GM21526 (cell line): ENCODE measurements at regions not wholly inside any gene's neighbourhood (a gene's known extent, or its start where the extent isn't known, plus 50 kb on each side); places are given as distances from the start of the nearest gene placed in this dataset.
"Not testable (repeated sequence)": the region's sequence is repeated elsewhere in the genome, so short reads cannot be mapped to it uniquely, and the experiment has no call there.

Experiments used
- ATAC-seq: cut with Tn5 transposase; IDR thresholded peaks from one replicate; pipeline ENCODE4 v1.9.1; 2021; ENCODE audit warnings: moderate library complexity; ENCODE audit not compliant: unreplicated experiment, low FRiP score

DNA sequence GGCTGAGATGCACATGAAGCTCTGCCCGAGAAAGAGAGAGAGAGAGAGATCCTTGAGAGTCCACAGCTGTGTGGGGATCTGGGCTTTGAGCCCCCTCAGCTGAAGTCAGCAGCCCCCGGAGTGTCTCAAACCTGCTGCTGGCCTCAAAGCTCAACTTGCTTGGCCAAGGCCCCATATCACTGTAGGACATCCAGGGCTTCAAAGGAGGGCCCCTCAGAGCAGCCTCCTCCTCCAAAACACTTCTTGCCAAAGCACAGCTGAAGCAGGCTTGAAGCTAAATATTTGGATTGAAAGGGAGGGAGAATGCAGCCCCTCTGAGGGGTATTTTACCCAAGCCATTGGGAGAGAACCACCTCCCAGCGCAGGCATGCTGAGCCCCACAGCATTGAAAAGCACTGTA, 357.6 kb downstream of the OSR1 start:
- no peak for ATAC-seq

DNA sequence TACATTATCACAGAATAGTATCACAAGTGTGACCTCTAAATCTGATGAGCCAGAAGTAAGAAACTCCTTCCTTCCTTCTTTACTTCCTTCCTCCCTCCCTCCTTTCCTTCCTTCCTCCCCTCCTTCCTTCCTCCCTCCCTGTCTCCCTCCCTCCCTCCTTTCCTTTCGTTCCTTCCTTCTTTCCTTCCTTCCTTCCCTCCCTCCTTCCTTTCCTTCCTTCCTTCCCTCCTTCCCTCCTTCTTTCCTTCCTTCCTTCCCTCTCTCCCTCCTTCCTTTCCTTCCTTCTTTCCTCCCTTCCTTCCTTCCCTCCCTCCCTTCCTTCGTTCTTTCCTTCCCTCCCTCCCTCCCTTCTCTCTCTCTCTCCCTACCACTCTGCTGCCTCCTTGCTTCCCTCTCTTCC, 359.2 kb downstream of the OSR1 start:
- no peak for ATAC-seq

DNA sequence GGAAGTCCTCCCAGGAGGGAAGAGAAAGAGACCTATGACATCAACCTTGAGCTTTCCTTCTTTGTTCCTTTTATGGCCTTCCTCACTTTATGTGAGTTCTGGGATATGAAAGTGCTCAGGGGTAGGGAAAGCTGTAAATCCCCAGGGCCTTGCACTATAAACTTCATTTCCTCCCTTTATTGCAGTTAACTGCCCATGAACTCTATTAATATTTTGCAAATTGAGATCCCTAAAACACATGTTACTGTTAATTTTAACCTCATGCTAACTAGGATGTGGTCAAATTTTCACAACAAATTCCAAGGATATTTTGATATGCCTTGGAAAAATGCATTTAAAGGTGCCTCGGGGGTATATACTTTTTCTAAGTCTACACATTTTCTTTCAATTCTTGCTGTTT, 359.9 kb downstream of the OSR1 start:
- no peak for ATAC-seq

DNA sequence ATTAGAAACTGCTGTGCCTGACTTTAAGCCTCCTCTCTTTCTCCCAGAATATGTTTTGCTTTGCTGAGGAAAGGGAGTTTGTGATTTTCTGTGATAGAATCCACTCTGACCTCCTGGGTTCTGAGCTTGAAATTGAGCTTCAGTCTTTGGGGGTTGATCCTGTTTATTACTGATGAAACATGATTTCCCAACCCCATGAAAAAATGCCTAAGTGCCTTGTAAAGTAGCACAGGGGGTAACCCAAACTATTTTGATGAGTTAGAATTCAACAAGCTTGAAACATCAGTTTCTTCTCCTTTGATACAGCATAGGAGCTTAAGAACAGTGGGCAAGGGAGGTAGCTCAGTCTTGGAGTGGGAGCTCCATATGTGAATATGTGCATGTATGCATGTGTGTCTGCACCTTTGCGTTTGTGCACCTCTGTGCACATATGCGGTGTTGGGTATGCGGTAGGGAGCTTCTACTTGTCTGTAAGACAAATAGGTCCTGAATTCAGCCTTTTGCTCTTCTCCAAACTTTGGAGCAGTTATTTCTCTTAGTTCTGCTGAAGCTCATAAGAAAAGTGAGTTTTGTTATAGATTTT, 364.6 kb downstream of the OSR1 start:
- ATAC-seq = no peak

DNA sequence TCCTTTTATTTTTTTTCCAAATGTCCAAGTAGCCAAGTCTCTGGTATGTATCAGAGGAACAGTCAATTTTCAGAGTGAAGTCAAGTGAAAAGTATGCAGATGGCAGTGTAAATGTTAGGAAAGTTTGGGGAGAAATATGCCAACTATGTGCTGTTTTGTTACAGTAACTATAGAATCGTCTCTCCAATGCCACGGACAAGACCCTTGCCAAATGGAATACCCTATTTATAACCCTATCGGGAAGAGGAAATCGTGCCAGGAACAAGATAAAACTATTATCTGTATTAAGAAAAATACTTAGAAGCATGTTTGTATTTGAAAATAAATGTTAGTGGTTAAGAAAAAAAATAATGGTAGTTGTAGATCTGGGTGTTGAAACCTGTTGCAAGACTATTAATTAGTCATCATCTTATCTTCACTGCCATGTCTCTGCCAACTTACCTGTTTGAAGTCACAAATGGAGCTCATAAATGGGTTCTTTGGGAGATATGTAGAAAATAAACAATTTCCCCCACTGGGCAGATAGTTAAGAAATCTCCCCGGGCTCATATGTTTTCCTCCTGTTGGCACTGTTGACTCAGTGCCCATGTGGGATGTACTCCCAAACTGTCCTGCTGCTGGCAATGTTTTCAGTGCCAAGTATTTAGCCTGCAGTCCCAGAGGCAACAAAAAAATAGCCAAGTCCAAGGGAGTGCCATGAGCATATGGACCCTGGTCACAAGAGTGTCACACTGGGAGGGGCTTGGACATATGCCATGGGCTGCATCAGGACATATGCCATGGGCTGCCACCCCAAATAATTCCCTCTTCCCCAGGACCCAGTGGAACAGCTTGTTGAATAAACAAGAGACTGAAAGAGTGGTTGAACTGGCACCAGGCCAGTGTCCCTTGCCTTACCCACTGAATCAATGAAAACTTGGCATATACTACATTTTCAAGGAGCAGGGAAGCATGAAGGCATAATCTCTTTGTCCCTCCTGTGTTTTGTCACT, 366.9 kb downstream of the OSR1 start:
- ATAC-seq = no peak

DNA sequence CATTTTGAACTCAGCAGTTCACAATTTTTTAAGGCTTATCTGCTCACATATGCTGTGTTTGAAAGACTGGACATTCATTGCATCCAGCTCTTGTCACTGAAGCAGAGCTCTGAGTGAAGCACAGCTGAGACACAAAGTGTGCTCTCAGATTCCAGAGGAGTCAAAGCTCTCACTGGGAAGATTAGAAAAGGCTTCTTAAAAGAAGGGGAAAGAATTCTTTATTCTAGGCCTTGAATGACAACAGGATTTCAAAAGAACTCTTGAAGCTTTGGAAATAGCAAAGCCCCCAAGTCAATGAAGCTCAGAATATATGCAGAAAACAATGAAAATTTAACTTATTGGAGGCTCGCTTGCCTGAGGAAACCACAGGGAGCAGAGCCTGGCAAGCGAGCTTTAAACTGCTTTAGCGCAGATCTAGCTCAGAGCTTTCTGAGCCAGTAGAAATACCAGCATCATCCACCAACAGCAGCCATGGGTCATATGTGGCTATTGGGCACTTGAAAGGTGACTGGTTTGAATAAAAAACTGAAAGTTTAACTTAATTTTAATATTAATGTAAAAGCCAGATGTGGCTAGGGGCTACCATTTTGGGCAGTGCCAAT, 369.7 kb downstream of the OSR1 start:
- no peak for ATAC-seq

DNA sequence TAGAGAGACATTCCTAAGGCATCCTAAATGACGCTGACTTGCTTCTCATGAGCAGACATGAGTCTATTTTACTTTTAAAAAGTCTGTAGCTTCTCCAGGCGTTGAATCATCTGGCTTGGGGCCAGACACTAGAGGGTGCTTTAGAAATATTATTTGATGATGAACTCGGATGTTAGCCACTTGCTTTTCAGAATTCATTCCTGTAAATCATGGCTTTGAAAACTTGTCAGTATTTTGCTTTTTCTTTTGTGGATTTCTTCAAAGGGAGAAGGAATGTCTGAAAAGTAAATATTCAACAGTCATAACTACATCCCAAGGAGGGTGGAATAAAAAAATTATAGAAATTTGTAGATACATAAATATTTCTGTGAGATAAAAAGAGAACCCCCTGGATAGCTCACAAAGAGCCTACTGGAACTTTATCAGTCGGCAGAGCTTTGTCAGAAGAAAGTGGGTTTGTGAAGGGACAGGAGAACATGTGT, 370.8 kb downstream of the OSR1 start:
- no peak for ATAC-seq

DNA sequence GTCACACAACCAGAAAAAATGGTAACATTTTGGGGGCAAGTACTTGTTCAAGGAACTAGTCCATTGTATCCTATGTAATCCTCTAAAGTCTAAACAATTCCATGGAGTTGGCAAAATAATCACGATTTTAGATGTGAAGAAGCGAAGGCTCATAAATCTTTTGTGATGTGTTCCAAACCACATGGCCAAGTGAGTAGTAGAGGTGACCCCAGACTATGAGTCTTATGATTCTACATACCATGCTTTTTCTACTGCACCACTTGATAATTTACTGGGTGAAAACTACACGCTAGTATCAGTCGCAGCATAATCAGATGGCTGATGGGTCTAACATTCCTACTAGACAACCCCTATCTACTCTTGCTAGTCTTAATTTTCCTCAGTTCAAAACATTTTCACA, 371.4 kb downstream of the OSR1 start:
- ATAC-seq = no peak

DNA sequence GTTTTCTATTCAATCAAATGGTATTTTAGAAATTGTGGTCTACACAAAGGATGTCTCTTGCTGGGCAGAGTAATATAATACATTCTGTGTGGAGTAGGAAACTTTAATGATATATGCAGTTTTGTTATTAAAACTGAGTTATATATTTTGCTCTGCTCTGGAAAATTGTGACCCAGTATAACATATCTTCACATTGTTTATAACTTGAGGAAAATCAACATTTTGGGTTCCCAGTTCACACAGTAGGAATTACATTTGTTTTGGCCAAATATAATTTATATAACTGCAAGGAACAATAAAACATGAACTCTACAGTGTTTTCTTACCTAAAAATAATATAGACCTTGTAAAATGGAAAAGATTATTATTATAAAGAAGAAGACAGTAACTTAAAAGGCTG, 372.4 kb downstream of the OSR1 start:
- no peak for ATAC-seq

DNA sequence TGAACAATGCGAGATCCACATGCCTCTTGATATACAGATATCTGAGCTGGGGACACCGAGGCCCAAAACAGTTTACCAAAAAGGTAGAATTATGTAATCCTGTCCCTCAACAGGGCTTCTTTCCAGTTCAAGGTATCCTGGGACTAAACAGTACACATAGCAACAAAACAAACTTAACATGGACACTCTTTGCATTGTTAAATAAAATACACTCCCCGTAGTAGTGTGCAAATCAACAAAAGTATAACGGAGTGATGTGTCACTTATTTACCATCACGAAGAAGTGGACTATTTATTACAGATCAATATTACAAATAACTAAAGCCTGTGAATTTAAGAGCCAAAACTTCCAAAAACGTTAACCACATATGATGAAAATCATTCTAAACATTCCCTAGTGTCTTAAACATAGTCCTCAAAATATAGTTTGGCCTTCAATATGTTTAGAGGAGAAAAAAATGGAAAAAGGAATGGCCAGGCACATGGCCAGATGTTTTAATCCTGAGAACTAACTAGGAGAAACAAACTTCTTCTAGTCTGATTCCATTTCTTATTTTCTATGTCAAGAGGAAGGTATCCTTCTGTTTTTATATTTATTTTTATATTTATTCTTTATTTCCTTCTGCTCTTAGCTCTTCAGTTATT, 377.5 kb downstream of the OSR1 start:
- ATAC-seq = no peak

DNA sequence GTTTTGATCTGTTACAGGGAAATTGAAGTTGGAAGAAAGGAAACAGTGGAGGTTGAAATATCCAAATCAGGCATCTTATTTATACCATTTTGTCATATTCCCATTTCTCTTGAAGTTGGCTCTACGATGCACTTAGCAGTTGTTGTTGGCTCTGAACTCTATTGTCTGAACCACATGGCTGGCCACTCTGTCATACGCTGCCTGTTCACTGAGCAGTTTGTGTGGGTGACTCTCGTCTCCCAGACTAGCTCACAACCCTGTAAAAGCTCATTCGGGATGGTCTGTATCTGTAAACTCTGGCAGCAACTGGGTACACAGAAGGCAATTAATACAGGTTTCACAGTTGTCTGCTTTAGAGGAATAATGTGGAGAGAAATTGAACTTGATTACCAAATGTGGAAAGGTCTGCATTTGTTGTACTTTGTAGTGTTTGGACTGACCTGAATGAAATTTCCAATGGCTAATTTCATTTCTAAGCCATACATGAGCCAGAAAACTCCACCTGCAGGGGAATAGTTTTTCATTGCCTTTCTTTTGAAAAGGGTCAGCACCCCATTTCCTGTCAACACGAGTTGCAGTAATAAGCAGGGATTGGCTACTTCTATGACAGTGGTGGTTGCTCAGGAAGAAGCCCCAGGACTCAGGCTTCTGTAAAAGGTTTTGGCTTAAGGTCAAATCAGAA, 378.2 kb downstream of the OSR1 start:
- no peak for ATAC-seq

DNA sequence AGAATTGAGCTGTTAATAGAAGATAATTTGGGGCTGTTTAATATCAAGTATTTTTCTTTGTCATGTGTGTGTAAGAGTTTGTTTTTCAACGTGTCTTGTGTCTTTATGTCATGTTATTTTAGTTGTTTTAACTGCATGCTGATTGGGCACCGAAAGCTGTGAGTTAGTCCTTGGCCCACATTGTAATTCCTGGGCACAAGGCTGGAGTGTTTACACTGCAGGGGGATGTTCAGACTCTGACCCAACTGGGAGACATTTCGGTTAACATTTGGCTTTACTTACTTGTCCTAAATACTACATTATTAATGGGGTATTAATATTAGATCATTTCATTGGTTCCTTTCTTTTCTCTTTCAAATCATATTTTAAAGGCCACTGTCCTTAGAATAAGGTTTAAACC, 381.0 kb downstream of the OSR1 start:
- no peak for ATAC-seq

DNA sequence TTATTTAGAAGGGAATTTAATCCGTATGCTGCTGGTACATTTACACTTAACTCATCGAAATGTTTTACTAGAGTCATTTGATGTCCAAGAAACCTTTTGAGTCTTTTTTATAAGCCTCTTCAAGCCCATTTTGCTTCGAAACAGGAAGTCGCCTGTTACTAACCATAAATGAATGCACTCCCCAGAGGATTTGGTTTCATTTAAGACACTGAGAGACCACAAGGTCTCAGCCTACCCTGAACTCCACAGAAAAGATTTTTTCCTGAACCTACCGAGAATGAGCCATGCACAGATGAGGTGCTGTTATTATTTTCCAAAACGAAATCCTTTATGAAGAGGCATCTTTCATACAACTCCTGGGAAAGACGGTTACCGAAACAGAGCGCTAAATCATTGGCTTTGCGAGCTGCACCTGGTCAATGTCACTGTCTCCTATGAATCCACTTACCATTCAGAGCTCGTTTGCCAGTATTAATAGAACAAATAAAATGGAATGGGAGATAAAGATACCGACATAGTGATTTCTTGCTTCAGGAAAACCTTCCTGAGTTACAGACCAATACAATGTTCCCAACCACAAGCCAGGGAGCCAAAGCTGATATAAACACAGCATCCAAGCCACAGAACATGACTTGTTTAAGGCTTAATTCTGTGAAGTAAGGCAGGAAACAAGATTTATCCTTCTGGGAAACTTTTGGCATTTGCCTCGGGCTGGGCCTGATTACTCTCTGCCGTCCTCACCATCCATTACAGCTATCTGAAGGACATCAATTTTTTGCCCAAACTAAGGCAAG, 382.1 kb downstream of the OSR1 start:
- peak; percentile 95 for ATAC-seq

DNA sequence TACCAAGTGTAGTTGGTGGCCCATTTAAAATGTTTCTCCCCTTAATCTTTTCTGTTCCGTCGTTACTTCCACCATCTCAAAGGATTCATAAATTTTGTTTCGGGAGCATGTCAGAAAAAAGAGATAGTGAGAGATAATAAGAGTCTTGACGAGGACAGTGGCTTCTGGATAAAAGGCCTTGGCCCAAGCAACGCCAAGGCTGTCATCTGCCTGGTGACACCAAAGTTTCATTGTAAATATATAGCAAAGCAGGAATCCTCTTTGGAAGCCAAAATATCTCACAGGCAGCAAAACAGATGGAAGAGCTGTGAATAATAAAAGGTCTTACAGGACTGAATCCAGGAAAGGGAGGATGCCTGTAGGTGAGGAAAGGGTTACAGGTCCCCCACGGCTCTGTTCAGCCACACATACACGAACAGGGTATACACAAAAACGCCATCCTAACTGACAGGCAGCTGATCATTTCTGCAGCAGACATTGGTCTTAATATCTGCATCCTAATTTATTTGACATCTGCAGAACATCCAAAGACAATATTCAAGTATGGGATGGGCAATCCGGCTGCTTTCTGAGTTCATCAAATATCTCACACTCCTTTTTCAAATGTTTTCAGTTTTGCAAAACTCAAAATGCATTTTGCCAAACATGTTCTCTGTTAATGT, 382.8 kb downstream of the OSR1 start:
- ATAC-seq = no peak

DNA sequence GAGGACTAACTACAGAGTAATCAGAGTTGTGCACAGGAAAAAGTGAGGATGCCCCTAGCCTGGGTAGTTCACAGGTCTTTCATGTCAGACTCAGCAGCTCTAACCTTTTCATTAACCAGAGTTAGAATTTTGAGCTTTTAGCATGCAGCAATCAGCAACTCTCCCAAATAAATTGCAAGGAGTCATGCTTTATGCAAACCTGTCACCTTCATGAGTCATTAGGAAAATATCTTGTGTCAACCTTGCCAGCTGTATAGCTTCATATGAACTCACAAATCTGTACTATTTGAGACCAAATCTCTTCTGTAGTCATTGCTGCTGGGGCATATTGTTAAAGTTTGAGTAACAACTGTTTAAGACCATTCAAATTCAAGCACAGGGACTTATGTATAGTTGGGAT, 382.3 kb upstream of the NT5C1B start:
- ATAC-seq = no peak

DNA sequence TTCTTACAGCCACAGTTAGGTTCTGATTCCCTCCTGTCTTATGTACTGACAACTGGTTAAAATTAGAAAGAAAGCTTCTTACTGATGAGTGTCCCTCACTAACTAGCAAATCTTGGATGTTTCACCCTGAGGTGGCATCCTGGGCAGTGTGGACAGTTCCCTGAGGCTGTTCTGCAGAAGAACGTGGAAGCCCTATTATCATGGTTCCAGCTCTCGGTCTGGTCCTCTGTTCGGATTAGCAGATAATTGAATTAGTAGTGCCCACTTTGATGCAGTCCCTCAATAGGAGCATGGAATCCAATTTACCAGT, 381.7 kb upstream of the NT5C1B start:
- no peak for ATAC-seq

DNA sequence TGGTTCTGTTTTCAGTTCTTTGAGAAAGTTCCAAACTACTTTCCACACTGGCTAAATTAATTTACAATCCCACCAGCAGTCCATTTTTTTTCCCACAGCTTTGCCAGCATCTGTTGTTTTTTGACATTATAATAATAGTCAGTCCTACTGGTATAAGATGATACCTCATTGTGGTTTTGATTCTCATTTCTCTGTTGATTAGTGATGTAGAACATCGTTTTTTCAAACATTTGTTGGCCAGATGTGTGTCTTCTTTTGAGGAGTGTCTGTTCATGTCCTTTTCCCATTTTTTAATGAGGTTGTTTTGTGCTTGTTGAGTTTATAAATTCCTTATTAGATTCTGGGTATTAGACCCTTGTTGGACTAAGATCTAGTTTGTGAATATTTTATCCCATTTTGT, 376.8 kb upstream of the NT5C1B start:
- ATAC-seq = no peak

DNA sequence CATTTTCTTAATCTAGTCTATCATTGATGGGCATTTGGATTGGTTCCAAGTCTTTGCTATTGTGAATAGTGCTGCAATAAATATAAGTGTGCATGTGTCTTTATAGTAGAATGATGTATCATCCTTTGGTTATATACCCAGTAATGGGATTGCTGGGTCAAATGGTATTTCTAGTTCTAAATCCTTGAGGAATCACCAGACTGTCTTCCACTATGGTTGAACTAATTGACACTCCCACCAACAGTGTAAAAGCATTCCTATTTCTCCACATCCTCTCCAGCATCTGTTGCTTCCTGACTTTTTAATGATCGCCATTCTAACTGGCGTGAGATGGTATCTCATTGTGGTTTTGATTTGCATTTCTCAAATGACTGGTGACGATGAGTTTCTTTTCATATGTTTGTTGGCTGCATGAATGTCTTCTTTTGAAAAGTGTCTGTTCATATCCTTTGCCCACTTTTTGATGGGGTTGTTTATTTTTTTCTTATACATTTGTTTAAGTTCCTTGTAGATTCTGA, 374.4 kb upstream of the NT5C1B start:
- not testable (repeated sequence) for ATAC-seq

DNA sequence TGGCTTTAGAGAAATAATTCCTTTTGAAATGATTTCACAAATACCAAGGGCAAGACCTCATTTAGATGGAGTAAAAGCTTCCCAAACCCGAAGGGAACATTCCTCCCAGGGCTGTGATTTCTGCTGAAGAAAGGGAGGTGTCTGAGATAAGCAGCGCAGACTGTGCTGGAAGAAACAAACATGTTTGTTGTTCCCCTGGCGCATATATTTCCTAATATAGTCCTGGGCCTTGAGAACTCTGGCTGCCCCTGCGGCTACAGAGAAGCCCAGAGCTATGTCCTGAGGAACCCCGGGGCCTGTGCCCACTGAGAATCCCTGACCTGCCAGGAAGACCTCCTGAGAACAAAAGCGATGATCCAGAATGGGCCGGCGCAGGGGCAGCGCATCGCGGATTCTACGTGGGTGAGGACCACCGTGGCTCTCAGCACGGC, 372.6 kb upstream of the NT5C1B start:
- ATAC-seq = no peak
